Mesenchymal stem cell (in vitro differentiated cells and primary cell): ENCODE measurements at regions not wholly inside any gene's neighbourhood (a gene's known extent, or its start where the extent isn't known, plus 50 kb on each side); places are given as distances from the start of the nearest gene placed in this dataset.

Experiments
- DNase-seq: peaks from one replicate; pipeline ENCODE4 v3.0.0-alpha.2; 2013
- H2AFZ ChIP-seq: one replicate; pipeline ENCODE4 v1.6.1; 2013; ENCODE audit warnings: low read depth, mild to moderate bottlenecking, control low read depth, inconsistent platforms, low read length, moderate library complexity
- H2AK5ac ChIP-seq: 2 replicates; pipeline ENCODE4 v1.6.1; 2013; ENCODE audit warnings: low read length, moderate library complexity, mild to moderate bottlenecking, inconsistent platforms; ENCODE audit not compliant: severe bottlenecking
- H2BK120ac ChIP-seq: one replicate; pipeline ENCODE4 v1.6.1; 2013; ENCODE audit warnings: low read depth, mild to moderate bottlenecking, inconsistent platforms, low read length, moderate library complexity
- H2BK12ac ChIP-seq, 2 experiments: one replicate each; pipeline ENCODE4 v1.6.1; 2013; ENCODE audit warnings: inconsistent platforms in 2 of 2, low read length in 2 of 2, mild to moderate bottlenecking in 2 of 2, moderate library complexity in 2 of 2, control low read depth in 1 of 2
- H2BK15ac ChIP-seq: one replicate; pipeline ENCODE4 v1.6.1; 2013; ENCODE audit warnings: mild to moderate bottlenecking, low read depth, inconsistent platforms; ENCODE audit not compliant: poor library complexity, severe bottlenecking
- H2BK5ac ChIP-seq: 2 replicates; pipeline ENCODE4 v1.6.1; 2013; ENCODE audit warnings: low read depth, mild to moderate bottlenecking, low read length, control low read depth, inconsistent platforms; ENCODE audit not compliant: poor library complexity, severe bottlenecking
- H3K14ac ChIP-seq, 2 experiments: one replicate each; pipeline ENCODE4 v1.6.1; 2013; ENCODE audit warnings: inconsistent platforms in 2 of 2, low read length in 2 of 2, control low read depth in 1 of 2, mild to moderate bottlenecking in 1 of 2, moderate library complexity in 1 of 2
- H3K18ac ChIP-seq, 2 experiments: one replicate each; pipeline ENCODE4 v1.6.1; 2013; ENCODE audit warnings: inconsistent platforms in 2 of 2, low read length in 2 of 2, control low read depth in 1 of 2, low read depth in 1 of 2, mild to moderate bottlenecking in 1 of 2
- H3K23ac ChIP-seq, 2 experiments: one replicate each; pipeline ENCODE4 v1.6.1; 2013; ENCODE audit warnings: inconsistent platforms in 2 of 2, low read length in 2 of 2, mild to moderate bottlenecking in 2 of 2, moderate library complexity in 2 of 2, control low read depth in 1 of 2
- H3K27ac ChIP-seq: 2 replicates; pipeline ENCODE4 v1.5.1; 2013; ENCODE audit warnings: mild to moderate bottlenecking, moderate library complexity, low read length, control low read depth, inconsistent platforms; ENCODE audit not compliant: poor library complexity, severe bottlenecking
- H3K27me3 ChIP-seq, 2 experiments: 2 replicates each; pipeline versions ENCODE4 v1.6.1 to v1.7.0; 2013; ENCODE audit warnings: low read length in 2 of 2, mild to moderate bottlenecking in 2 of 2, moderate library complexity in 2 of 2, control low read depth in 1 of 2, inconsistent platforms in 1 of 2; ENCODE audit not compliant: control insufficient read depth in 1 of 2, insufficient read depth in 1 of 2
- H3K36me3 ChIP-seq, 2 experiments: 2 replicates each; pipeline versions ENCODE4 v1.6.1 to v1.7.0; 2013; ENCODE audit warnings: low read length in 2 of 2, control low read depth in 1 of 2, inconsistent platforms in 1 of 2, low read depth in 1 of 2, mild to moderate bottlenecking in 1 of 2; ENCODE audit not compliant: insufficient read depth in 2 of 2, control insufficient read depth in 1 of 2
- H3K4ac ChIP-seq, 2 experiments: one replicate each; pipeline ENCODE4 v1.6.1; 2013; ENCODE audit warnings: inconsistent platforms in 2 of 2, low read length in 2 of 2, mild to moderate bottlenecking in 2 of 2, moderate library complexity in 2 of 2, control low read depth in 1 of 2, low read depth in 1 of 2
- H3K4me1 ChIP-seq: 2 replicates; pipeline ENCODE4 v1.6.1; 2013; ENCODE audit warnings: low read depth, low read length, control low read depth; ENCODE audit not compliant: control insufficient read depth, insufficient read depth
- H3K4me2 ChIP-seq: 2 replicates; pipeline ENCODE4 v1.6.1; 2013; ENCODE audit warnings: low read length, mild to moderate bottlenecking, inconsistent platforms; ENCODE audit not compliant: poor library complexity, severe bottlenecking
- H3K4me3 ChIP-seq, 2 experiments: 2 replicates each; pipeline versions ENCODE4 v1.5.1 to v1.7.0; 2013; ENCODE audit warnings: low read length in 2 of 2, mild to moderate bottlenecking in 2 of 2, control low read depth in 1 of 2, low read depth in 1 of 2; ENCODE audit not compliant: insufficient read depth in 1 of 2
- H3K79me1 ChIP-seq: replicated peaks from 2 replicates; pipeline ENCODE4 v1.6.1; 2013; ENCODE audit warnings: mild to moderate bottlenecking, control low read depth, low read length, inconsistent platforms; ENCODE audit not compliant: poor library complexity, severe bottlenecking
- H3K9ac ChIP-seq: 2 replicates; pipeline ENCODE4 v1.7.0; 2013; ENCODE audit warnings: mild to moderate bottlenecking, low read length, moderate library complexity
- H3K9me3 ChIP-seq: 2 replicates; pipeline ENCODE4 v1.7.0; 2013; ENCODE audit warnings: mild to moderate bottlenecking, low read length; ENCODE audit not compliant: control insufficient read depth
- H4K8ac ChIP-seq: one replicate; pipeline ENCODE4 v1.6.1; 2013; ENCODE audit warnings: inconsistent platforms, mild to moderate bottlenecking, low read length, moderate library complexity
- H4K91ac ChIP-seq: one replicate; pipeline ENCODE4 v1.6.1; 2013; ENCODE audit warnings: mild to moderate bottlenecking, low read length, inconsistent platforms
- WGBS: methylation state at CpG from one replicate; pipeline ENCODE4 v1.1.7; 2013; ENCODE audit warnings: mixed read lengths; 5-methylcytosine and 5-hydroxymethylcytosine counted together

- Histone ChIP-seq H2BK15ac (peak overlapping the region; percentile 84), H3K79me1 (no peaks in the 10 kb centered on the region), H2AK5ac (no peak overlapping the region), H3K4me2 (no peak overlapping the region), H2BK120ac (no peak overlapping the region), H3K23ac (no peak overlapping the region), H3K36me3 (no peaks in the 10 kb centered on the region), H4K8ac (no peak overlapping the region), H2AFZ (no peak overlapping the region), H2BK12ac (no peak overlapping the region), H3K4me3 (no peak overlapping the region), H3K27ac (no peak overlapping the region), H3K4ac (no peak overlapping the region), H2BK5ac (no peak overlapping the region), H3K27me3 (peaks cover 0 to 8% of the 10 kb centered on the region in 2 experiments), H3K18ac (no peak overlapping the region), H3K14ac (no peak overlapping the region), H4K91ac (no peak overlapping the region), H3K9ac (no peak overlapping the region), H3K4me1 (peaks cover 27% of the 10 kb centered on the region), H3K9me3 (no peaks in the 10 kb centered on the region)
- no peak for DNase-seq
- WGBS, result 94% methylated on average over 5 of the region's 9 CpGs
Observed at GRCh38 chr5:135234666-135235401, 164.2 kb downstream of the MACROH2A1 start.

GRCh38 chr5:135234242-135234641 is 164.8 kb downstream of the MACROH2A1 start:
- H3K27me3 ChIP-seq, result peaks cover 0 to 8% of the 10 kb centered on the region in 2 experiments
- no peak for DNase-seq
- 92% methylated on average over 12 of the region's 12 CpGs for WGBS
- no peak overlapping the region for H3K4me3 ChIP-seq
- H4K91ac ChIP-seq, result no peak overlapping the region
- H3K36me3 ChIP-seq, result no peaks in the 10 kb centered on the region
- peaks cover 22% of the 10 kb centered on the region for H3K4me1 ChIP-seq
- no peaks in the 10 kb centered on the region for H3K79me1 ChIP-seq
- H2BK120ac ChIP-seq, result no peak overlapping the region
- H2AFZ ChIP-seq, result no peak overlapping the region
- no peak overlapping the region for H3K18ac ChIP-seq
- H2BK12ac ChIP-seq, result no peak overlapping the region
- H3K14ac ChIP-seq, result no peak overlapping the region
- no peak overlapping the region for H2BK15ac ChIP-seq
- no peak overlapping the region for H3K23ac ChIP-seq
- peak overlapping the region; percentile 20 for H4K8ac ChIP-seq
- peaks cover 4% of the 10 kb centered on the region for H3K9me3 ChIP-seq
- H3K27ac ChIP-seq, result no peak overlapping the region
- no peak overlapping the region for H3K9ac ChIP-seq
- H2AK5ac ChIP-seq, result no peak overlapping the region
- H3K4me2 ChIP-seq, result no peak overlapping the region
- H3K4ac ChIP-seq, result no peak overlapping the region
- no peak overlapping the region for H2BK5ac ChIP-seq

DNA sequence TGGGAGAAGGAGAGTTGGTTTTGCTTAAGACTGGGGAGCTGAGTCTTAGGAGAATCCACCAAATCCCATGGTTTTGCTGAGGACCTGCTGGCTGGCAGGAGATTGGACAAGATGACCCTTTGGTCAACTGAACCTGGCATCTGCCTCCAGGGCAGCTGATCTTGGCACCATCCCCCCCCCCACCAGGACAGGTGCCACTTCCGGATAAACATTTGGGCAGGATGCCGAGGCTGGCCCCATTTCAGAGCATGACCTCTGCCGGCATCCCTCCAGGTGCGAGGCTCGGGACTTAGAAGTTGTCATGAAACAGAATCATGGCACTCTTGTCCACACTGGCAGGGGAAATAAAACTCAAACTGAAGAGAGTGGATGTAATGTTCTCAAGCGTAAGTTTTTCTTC is 165.6 kb downstream of the MACROH2A1 start:
- Histone ChIP-seq H2BK120ac (no peak overlapping the region), H3K27me3 (peaks cover 0 to 8% of the 10 kb centered on the region in 2 experiments), H4K91ac (no peak overlapping the region), H2BK15ac (no peak overlapping the region), H3K9ac (no peak overlapping the region), H2BK5ac (no peak overlapping the region), H2AK5ac (no peak overlapping the region), H3K27ac (no peak overlapping the region), H3K23ac (no peak overlapping the region), H3K4me2 (no peak overlapping the region), H3K9me3 (peaks cover 4% of the 10 kb centered on the region), H2AFZ (no peak overlapping the region), H2BK12ac (no peak overlapping the region), H3K18ac (no peak overlapping the region), H3K4me3 (no peak overlapping the region), H3K4ac (no peak overlapping the region), H3K36me3 (no peaks in the 10 kb centered on the region), H3K79me1 (no peaks in the 10 kb centered on the region), H3K4me1 (peaks cover 16% of the 10 kb centered on the region), H3K14ac (no peak overlapping the region), H4K8ac (no peak overlapping the region)
- no peak for DNase-seq
- WGBS, result 90% methylated on average over 6 of the region's 6 CpGs

DNA sequence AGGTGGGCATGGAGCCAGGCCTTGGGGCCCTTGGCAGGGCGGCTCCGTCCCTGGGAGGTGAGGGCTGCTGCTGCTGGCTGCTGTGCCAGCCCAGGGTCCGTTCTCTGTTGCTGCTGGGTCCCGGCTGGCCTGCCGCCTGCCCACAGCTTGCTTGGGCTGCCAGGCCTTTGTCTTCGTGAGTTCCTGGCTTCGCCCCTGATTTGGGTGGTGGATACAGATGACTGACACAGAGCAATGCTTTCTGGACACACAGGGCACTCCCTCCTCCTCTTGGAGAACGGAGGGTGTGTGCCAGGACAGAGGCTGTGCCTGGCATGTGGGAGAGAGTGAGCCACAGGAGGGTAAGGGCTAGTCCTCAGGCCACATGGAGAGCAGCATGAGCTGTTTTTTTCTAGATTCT is 166.1 kb downstream of the MACROH2A1 start:
- no peak overlapping the region for H3K27ac ChIP-seq
- H3K4ac ChIP-seq, result no peak overlapping the region
- no peak overlapping the region for H3K23ac ChIP-seq
- peaks cover 15% of the 10 kb centered on the region for H3K4me1 ChIP-seq
- WGBS, result 97% methylated on average over 8 of the region's 8 CpGs
- no peak overlapping the region for H4K8ac ChIP-seq
- H2AFZ ChIP-seq, result no peak overlapping the region
- no peak overlapping the region for H2BK5ac ChIP-seq
- peak overlapping the region in 1 of 2 experiments; percentile 40 for H3K18ac ChIP-seq
- H4K91ac ChIP-seq, result peak overlapping the region; percentile 66
- peaks cover 0 to 8% of the 10 kb centered on the region in 2 experiments for H3K27me3 ChIP-seq
- peak overlapping the region in 1 of 2 experiments; percentile 96 for H2BK12ac ChIP-seq
- H3K4me3 ChIP-seq, result no peak overlapping the region
- no peaks in the 10 kb centered on the region for H3K79me1 ChIP-seq
- H3K4me2 ChIP-seq, result no peak overlapping the region
- DNase-seq, result no peak
- no peak overlapping the region for H2AK5ac ChIP-seq
- no peak overlapping the region for H3K9ac ChIP-seq
- peak overlapping the region; percentile 8 for H2BK15ac ChIP-seq
- peaks cover 9% of the 10 kb centered on the region for H3K9me3 ChIP-seq
- no peak overlapping the region for H3K14ac ChIP-seq
- H2BK120ac ChIP-seq, result no peak overlapping the region
- H3K36me3 ChIP-seq, result no peaks in the 10 kb centered on the region
